HG03103 (cell line): ENCODE measurements at regions not wholly inside any gene's neighbourhood (a gene's known extent, or its start where the extent isn't known, plus 50 kb on each side); places are given as distances from the start of the nearest gene placed in this dataset.

Source experiments
- ATAC-seq: cut with Tn5 transposase; IDR thresholded peaks from one replicate; pipeline ENCODE4 v1.9.1; 2021; ENCODE audit warnings: low read depth; ENCODE audit not compliant: unreplicated experiment

DNA sequence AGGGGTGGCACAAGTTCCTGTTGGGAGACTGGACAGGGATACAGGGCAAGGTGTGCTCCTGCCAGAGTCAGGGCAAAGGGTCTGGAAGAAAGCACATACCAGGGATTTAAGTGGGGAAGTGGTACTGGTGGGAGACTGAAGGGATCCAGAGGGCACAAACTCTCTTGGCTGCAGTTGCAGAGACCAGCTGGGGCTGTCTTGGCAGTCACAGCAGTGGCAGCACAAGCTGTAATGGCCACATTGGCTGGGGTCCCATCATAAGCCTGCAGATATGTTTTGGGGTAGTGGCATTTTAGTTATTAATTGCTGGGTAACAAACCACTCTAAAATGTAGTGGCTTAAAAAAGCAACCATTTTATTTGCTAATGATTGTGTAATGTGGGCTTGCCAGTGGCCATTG lies 492.2 kb downstream of the ENC1 start:
- no peak for ATAC-seq

DNA sequence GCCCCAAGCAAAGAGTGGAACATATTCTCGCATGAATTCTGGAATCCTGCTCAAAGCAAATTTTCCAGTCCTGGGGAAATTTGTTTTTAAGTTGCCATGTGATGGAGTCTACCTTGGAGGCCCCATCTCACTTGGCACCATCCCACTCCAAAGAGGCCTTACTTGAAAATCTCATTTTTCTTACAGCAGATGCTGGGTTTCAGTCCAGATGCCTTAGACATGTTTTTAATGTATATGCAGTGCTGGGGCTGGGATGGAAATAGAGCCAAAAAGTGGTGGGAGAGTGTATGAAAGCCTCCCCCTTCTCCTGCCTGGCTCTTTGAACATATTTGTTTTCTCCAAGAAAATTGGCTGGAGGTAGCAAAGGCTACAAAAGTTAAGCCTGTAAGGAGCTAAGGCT lies 493.7 kb downstream of the ENC1 start:
- no peak for ATAC-seq

DNA sequence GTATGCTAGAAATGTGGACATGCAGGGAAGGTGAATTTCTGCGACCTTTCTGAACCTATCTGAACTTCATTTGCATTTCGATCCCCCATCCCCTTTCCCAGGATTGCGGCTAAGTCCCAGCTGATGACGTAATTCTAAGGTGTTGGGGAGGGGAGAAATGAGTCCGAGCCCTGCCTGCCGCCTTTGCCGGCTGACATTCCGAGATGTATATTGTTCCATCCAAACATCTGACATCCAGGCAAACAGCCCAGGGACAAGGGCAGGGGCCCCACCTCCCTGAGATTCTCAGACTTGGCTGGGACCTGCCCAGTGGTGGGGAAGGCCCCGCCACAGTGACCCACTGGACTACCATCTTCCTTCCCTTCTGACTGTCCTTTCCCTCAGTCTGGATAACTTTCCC lies 494.6 kb downstream of the ENC1 start:
- no peak for ATAC-seq

DNA sequence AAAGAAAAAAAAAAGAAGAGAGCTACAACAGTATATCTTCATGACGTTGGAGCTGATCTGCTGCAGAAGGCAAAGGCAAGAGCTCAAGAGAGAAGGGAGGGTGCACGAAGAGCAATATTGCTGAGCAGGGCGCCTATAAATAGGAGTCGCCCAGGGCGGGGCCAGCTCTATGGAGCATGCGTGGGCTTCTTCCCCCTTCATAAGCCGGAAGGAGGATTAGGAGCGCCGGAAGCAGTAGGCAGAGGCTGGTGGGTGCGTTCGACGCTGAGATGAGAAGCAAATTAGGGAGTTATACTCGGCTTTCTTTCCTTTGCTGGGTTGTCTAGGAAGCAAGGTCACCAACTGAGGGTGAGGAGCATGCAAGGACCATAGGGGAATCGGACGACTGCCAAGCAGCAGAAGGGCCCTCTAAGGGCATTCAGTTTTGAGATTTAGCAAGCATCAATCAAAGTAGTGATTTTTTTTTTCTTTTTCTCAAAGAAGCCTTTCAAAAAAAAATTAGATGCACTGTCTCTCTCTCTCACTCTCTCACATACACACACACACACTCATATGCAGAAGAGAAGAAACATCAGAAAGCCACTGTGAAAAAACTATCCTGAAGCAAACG lies 496.7 kb downstream of the ENC1 start:
- ATAC-seq: no peak

DNA sequence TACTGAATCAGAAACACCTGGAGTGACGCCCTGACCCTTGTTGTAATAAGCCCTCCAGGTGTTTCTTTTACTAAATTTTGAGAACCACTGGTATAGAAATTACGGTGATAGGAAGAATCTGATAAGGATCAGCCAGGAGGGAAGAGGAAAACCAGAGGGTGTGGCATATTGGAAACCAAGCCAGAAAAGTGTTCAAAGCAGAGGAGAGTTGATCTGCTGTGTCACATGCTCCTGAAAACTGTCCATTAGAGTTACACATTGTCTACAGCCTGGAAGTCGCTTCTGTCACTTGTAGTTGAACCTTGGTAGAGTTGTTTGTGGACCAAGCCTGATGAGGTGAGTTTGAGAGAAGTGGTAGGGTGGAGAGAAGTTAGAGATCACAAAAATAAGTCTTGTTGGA lies 497.4 kb downstream of the ENC1 start:
- ATAC-seq: no peak

DNA sequence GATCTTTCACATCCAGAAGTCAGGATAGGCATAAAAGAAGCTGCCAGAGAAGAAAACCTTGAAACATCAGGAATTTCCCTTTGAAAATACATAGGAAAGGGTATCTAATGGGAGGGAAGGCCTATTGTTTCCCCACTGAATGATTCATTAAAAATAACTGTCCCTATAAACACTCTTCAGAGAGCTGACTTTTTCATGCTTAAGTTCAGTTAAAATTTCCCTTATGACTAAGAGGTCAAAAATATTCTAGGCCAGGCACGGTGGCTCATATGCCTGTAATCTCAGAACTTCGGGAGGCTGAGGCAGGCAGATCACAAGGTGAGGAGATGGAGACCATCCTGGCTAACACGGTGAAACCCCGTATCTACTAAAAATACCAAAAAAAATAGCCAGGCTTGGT lies 499.5 kb downstream of the ENC1 start:
- ATAC-seq: no peak

DNA sequence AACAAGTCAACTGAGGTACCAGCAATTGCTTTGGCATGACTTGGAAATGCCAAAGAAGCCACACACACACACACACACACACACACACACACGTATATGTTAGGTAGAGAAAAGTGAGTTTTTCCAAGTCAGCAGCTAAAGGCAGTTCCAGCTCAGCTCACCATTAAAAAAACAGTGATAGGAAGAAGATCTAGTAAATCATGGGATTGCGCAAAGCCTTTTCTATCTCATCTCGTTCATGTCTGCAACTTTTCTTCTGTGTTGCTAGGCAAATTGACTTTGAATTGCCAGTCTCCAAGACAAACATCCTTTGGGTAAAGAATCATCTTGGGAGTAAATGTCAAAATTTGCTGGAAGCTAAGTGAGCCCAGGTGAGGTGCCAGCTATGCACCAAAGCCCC lies 500.1 kb downstream of the ENC1 start:
- ATAC-seq: no peak

DNA sequence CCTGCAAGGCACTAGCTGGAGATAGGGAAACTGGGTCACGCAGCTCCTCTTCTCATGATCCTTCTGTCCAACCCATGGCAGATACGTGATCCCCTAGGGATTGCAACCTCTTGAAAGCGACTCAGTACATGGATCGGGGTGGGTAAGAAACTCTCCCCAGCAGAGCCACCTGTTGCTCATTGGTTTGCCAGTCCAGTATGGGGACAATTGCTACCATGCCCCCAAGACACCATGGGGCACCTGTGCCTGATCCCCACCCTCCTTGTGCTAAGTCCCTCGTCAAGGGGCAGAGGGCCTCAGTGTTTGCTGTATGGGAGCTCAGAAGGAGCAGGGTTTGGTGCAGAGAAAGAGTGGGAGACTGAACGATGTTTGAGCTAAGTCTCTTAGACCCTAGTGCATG lies 500.9 kb downstream of the ENC1 start:
- no peak for ATAC-seq

DNA sequence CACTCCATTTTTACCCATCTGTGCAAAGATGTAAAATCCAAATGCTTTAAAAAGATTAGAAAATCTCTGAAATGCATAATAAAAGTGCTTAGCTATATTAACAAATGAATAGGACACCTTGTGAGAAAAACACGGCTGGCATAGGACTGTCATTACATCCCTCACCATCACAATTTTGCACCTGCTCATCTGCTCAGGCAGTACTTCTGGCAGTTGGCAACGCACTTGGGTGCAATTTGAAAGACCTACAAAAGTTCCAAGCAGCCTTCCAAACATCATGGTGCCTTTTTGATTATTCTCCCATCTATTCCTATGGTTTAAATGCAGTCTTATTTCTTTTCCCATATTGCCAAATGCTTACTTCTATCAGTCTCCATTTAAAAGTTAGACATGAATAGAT lies 501.8 kb downstream of the ENC1 start:
- ATAC-seq: no peak

DNA sequence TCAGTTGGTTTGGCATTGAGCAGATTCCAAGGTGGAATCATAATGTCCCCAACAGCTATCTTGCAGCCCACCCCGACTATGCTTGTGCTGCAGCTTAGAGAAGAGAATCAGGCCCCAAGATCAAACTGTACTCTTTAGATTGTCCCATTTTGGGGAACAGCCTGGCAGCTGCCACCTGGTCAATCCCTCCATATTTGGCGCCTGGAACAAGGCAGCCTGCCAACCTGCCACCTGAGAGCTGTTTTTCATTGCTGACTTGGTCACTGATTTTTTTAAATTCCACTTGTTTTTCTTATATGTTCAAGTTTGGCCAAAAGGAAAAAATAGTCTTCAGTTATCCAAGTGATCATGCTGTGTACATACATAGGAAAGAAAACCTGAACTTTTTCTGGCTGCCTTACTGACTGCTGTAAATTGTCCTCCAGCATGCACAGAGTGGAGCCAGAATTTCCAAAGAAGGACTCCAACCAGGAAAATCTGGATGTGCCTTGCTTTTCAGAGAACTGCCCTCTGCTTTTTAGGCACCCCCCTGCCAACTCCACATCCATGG lies 504.2 kb downstream of the ENC1 start:
- no peak for ATAC-seq

DNA sequence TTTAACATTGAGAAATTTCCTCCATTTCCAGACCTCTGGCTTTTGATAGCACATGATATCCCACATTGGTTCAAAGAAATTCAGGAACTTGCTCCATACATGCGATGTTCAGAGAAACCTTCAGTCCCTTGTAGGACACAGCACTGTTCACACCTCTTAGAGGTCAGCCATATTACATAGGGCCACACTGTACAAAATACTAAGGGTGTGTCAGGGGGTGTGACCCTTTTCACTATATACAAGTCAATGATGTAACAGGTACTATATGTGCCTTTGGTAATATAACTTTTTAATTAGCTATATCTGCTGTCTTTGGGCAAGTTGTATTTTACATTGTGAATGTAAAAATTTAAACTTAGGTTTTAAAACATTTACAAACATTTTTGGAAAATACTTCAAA lies 505.5 kb downstream of the ENC1 start:
- no peak for ATAC-seq

DNA sequence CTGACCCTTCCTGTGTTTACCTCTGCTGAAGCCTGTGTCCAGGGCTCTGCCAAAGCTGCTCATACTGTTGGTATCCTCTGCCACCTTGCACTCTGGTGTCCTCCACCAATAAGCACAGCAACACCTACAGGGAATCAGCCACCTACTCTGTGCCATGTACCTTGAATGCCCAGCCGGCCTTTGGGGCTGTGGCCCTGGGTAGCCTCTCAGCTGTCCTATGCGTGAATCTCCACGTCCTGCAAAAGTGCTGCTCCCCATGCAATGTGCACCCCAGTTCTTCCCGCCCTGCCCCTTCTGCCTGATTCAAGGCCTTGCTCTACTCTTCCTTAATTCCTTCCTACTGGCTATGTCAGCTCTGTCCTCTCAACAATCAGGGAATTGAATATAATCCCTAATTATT lies 506.5 kb downstream of the ARHGEF28 start:
- no peak for ATAC-seq

DNA sequence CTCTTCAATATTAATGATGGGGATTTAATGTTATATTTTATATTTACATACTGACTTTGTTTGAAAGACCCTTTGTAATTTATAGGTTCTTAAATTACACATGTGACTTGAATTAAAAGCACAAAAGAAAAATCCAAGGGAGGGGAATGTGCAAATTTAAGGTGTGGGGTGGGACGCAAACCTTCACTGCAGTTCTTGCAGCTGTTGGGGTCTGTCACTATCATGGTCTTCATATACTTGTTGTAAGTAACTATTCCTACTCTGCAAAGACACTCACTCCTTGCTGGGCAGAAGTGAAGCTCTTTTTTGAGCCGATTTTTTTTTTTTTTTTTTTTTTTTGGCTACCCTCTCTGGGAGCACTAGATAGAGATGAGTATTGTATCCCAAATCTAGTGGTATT lies 505.3 kb downstream of the ARHGEF28 start:
- no peak for ATAC-seq

DNA sequence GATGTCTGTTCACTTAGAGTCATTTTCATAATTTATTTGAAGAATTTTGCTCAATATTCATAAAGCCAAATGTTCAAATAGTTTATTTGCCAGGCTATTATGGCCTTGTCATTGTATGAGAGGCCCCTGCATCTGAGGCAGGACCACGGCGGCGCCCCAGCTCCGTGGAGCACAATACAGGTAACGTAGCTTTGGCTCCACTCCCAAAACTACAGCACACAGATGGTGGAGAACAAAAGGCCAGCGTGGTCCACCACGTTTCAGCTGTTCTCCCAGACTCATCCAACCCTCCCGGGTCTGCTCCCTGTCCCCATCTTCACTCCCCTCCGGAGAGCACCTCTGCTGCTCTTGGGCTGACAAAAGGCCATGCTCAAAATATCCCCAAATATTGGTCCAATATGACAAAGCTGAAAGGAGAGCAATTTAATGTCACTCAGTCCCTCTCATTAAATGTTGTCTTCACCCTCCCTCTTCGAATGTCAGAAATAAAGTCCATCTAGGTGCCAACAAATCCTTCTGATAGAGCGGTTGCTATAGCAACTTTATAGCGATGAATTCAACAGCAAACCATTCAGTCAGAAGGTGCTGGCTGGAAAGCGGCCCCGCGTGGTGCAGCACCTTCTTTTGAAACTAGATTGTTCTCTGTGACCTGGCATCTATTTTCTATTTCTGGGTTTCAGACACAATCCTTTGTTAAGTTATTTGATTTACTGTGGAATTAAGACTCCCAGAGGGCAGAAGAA lies 504.3 kb downstream of the ARHGEF28 start:
- no peak for ATAC-seq

DNA sequence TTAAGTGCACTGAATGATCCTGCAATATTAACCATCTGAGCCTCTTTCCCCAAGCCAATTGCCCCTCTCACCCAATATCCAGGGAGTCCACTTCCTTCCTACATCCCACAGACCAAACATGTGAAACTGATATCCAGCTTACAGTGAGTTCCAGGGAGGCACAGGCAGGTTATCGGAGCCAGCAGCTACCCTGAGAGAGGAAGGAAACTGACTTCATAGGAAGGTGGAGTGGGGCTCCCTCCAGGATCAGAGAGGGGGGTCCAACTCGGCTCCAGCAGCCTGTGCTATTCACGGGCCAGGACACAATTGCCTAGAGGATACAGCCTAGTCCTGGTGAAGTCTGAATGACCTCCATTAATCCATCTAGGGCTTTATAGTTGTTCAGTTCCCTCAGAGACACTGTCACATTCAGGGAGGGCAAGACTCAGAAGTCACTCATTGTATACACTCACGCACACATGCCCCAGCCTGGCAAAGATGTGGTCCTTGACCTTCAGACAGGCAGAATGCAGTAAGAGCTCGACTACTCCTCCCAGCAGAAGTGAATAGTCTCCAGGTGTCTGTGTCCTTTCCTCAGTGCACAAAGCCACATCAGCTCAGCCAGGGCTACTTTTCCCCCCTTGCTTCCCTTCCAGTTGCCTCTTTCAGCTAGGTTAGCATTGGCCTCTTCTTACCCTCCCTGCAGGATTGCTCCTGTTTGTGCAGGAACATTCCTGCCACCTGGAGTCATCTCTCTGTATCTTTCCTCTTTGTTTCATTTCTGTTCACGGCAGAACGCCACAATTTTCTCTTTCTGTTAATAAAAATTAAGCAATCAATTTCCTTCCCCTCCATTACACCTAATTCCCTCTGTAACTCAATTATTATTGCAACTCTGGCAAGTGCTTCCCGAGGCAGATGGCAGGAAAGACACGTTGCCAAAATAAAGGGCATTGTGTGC lies 501.7 kb downstream of the ARHGEF28 start:
- ATAC-seq: no peak

DNA sequence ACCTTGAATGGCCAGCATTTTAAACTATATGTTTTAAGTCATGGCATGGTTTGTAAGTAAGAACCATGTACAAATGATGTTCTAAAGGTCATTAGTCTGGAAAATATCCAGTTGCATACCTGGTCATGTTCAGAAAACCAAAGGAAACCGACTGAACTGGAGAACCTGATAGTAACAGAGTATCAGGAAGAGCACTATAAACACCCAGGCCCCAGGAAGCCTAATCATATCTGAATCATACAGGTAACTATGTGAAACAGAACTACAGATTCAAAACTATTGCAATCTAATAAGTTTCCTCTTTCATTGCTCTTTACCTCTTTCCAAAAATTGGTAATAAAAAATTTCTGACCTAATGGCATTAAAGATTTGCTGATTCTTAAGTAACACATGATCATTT lies 500.3 kb downstream of the ARHGEF28 start:
- no peak for ATAC-seq

DNA sequence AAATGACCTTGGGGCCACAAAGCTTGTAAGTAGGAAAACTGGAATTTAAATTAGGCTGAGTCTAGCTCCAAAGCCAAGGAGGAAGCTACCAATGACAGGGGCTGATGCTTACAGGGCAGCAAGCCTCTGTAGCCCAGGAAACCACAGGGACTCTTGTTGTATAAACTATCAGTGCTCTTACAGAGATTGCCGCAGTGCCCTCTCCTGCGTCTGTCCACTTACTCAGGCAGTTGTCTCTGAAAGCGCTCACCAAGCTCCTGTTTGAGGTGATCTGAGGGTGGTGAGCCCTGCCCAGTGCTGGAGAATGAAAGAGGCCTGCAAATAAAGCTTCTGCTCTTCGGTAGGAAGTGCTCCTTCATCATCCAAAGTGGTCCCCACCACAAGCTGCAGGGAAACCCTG lies 498.8 kb downstream of the ARHGEF28 start:
- no peak for ATAC-seq

DNA sequence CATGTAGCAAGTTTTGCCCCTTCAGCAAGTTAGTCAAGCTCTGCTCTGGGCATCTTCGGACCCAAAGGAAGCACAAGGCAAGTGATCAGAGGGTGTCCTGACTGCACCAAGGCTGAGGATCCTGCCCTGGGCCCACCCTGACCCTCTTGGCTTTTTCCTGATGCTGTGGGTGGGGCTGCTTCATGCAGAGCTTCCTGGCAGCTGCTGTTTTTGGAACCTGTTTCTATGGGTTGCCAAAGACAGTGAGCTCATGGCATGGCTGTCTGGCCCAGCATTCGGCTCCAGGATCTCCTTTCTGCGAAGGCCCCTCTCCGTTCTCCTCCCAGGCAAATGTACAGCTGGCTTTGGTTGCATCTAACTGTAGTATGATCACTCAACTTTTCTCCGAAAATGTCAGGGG lies 497.9 kb downstream of the ARHGEF28 start:
- ATAC-seq: no peak

DNA sequence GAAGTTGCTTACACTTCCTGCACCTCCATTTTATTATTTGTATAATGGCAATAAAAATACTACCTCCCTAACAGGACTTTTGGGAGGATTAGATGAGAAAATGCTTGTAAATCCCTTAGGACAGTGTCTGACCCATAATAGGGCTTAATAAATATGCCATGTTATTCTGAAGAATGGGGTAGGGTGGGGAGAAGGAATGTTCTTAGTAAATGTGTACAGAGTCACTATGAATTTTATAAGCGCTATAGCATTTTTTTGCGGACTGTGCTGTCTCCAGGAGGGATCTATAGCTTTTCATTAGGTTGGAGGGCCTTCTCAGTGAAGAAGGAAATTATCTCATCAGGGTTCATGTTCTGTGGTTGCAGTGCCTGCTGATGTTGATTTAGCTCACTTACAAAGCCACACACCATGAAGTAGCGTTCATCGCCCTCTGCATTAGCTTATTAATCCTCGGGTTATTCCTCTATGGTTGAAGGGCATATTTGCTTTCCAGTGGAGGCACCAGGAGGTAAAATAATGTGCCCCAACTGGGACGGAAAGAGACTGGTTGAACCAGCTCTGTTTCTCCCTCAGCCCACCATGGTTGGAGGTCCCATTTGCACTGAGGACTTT lies 497.1 kb downstream of the ARHGEF28 start:
- no peak for ATAC-seq

DNA sequence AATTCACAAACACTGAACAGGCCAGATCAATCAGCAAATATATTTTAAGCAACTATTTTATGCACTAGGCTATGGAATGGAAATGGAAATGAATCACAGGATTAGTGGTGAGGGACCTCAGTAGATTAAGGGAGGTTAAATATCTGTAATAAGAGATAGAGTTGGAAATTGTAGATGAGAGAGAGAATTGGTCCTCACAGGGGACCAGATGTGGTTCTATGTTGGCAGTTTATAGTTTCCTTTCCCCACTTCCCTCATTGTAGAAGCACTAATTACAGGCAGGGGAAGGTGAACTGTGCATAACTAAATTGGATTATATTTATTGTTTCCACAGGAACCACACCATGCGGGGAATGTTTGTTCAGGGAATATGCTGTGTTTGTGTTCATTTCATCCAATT lies 496.2 kb downstream of the ARHGEF28 start:
- ATAC-seq: no peak

DNA sequence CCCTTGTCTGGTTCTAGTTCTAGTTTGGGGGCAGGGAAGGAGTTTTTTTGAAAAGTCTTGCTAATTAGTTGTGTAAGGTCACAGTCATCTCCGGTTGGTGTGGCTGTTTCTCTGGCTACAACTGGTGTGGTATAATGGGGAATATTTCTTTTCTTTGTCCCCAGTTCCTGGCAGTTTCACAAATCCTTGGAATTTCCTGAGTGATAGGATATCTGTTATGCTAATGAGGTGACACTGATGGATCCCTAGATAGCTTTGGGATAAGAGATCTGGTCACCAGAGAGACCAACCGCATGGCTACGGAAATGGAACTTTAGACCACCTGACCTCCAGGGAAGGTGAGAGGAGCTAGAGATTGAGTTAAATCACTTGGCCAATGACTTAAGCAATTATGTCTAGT lies 494.6 kb downstream of the ARHGEF28 start:
- ATAC-seq: no peak
